Transverse colon (tissue), 4 donors: ENCODE measurements at regions not wholly inside any gene's neighbourhood (a gene's known extent, or its start where the extent isn't known, plus 50 kb on each side); places are given as distances from the start of the nearest gene placed in this dataset.
A peak's percentile ranks its signal among the peaks of the same experiment; 100 is the strongest.

Experiments
- DNase-seq: peaks from one replicate; pipeline ENCODE4 v3.0.0-alpha.2; 2019
- H3K27ac ChIP-seq, 4 donors: fragments of 200-600 bp; sonication (generic); 2 replicates each; pipeline ENCODE4 v1.5.1; 2016 to 2018; ENCODE audit warnings: inconsistent platforms in 4 of 4
- H3K27me3 ChIP-seq: fragments of 200-600 bp; sonication (generic); 2 replicates; pipeline ENCODE4 v1.5.1; 2017; ENCODE audit warnings: inconsistent platforms
- H3K36me3 ChIP-seq, 4 donors: fragments of 200-600 bp; sonication (generic); 2 replicates each; pipeline ENCODE4 v1.5.1; 2017 to 2019; ENCODE audit warnings: inconsistent platforms in 4 of 4
- H3K4me1 ChIP-seq, 4 donors: fragments of 200-600 bp; sonication (generic); 2 replicates each; pipeline ENCODE4 v1.5.1; 2017 to 2020; ENCODE audit warnings: inconsistent platforms in 4 of 4
- H3K4me3 ChIP-seq, 4 donors: fragments of 200-600 bp; sonication (generic); 1 replicate in 1 of 4; 2 replicates in 3 of 4; pipeline versions ENCODE4 v1.5.1 to v1.6.1; 2017 to 2019; ENCODE audit warnings: inconsistent platforms in 4 of 4
- H3K9me3 ChIP-seq, 2 donors: fragments of 200-600 bp; sonication (generic); 2 replicates each; pipeline ENCODE4 v1.5.1; 2017 to 2019; ENCODE audit warnings: inconsistent platforms in 2 of 2
- CTCF ChIP-seq, 5 experiments: fragments of 200-600 bp in 3 of 5; fragments of 450-650 bp in 2 of 5; sonication (generic) in 3 of 5; IDR thresholded peaks; 1 replicate in 2 of 5; 2 replicates in 3 of 5; pipeline ENCODE4 v1.5.1; 2016 to 2017; ENCODE audit warnings: antibody characterized with exemption in 5 of 5, inconsistent platforms in 3 of 5, mild to moderate bottlenecking in 2 of 5, moderate library complexity in 1 of 5
- EP300 ChIP-seq: sonication (generic); formaldehyde crosslinking; IDR thresholded peaks from one replicate; pipeline ENCODE4 v1.6.1; 2017; ENCODE audit warnings: antibody characterized with exemption, low read depth
- POLR2A ChIP-seq: fragments of 450-650 bp; IDR thresholded peaks from one replicate; pipeline ENCODE4 v1.6.1; 2016; ENCODE audit warnings: antibody characterized with exemption, mild to moderate bottlenecking, moderate library complexity
- POLR2AphosphoS5 ChIP-seq, 3 donors: sonication (generic); formaldehyde crosslinking; IDR thresholded peaks; one replicate each; pipeline ENCODE4 v1.6.1; 2016; ENCODE audit warnings: antibody characterized with exemption in 3 of 3
- WGBS, 2 donors: methylation state at CpG; one replicate each; pipeline ENCODE4 v1.1.5; 2018; ENCODE audit warnings: low coverage in 1 of 2; 5-methylcytosine and 5-hydroxymethylcytosine counted together
- in situ Hi-C, 4 donors: fragments of 200-750 bp; cut with MboI; loops; one replicate each; pipeline versions ENCODE4 v1.15.0 to v1.15.1; 2017; ENCODE audit warnings: low sequenced_read_pairs in 3 of 4, low pct_ligation_motif_present in 1 of 4, low pct_unique_long_range_greater_than_20kb in 1 of 4
- intact Hi-C: fragments of 100-400 bp; cut with DNase I; formaldehyde crosslinking; loops from one replicate; pipeline ENCODE4 v1.15.1; 2023; ENCODE audit warnings: low total_unique reads

- 67 to 76% methylated on average over 10 to 14 of the region's 14 CpGs for WGBS, 2 donors
- Histone ChIP-seq H3K27ac (no peak overlapping the region), H3K27me3 (peaks cover 31% of the 10 kb centered on the region), H3K4me3 (no peak overlapping the region), H3K36me3 (no peaks in the 10 kb centered on the region), H3K4me1 (peaks cover 0 to 6% (median 2%) of the 10 kb centered on the region in 4 donors), H3K9me3 (no peaks in the 10 kb centered on the region)
- TF ChIP-seq POLR2A (no peak), EP300 (no peak), CTCF (IDR thresholded peaks at IDR 0.05) (no peak), POLR2AphosphoS5 (IDR thresholded peaks at IDR 0.05) (no peak)
- intact Hi-C loops (no loop called here), in situ Hi-C loops (no loop called here)
- DNase-seq = no peak
These were observed 276.9 kb downstream of the GATA3 start for GRCh38 chr10:8331387-8331786.

GRCh38 chr10:8331896-8332729 is 277.6 kb downstream of the GATA3 start:
- TF ChIP-seq POLR2A (no peak), EP300 (no peak)
- WGBS, 2 donors = 6 to 19% methylated on average over 3 to 22 of the region's 34 CpGs
- in situ Hi-C loops (no loop called here), intact Hi-C loops (no loop called here)
- H3K36me3 ChIP-seq = no peaks in the 10 kb centered on the region
- H3K27me3 ChIP-seq = peaks cover 37% of the 10 kb centered on the region
- no peaks in the 10 kb centered on the region for H3K9me3 ChIP-seq
- peak overlapping the region in 3 of 4 donors; percentile 2 to 36 (median 8) for H3K4me3 ChIP-seq
- H3K27ac ChIP-seq = peak overlapping the region in 1 of 4 donors; percentile 21
- H3K4me1 ChIP-seq = peaks cover 0 to 6% (median 2%) of the 10 kb centered on the region in 4 donors
- DNase-seq = peak; percentile 56

GRCh38 chr10:8332730-8333111 is 278.2 kb downstream of the GATA3 start:
- peak overlapping the region in 3 of 4 donors; percentile 2 to 36 (median 8) for H3K4me3 ChIP-seq
- TF ChIP-seq POLR2A (no peak), POLR2AphosphoS5 (IDR thresholded peaks at IDR 0.05) (no peak), EP300 (no peak), CTCF (IDR thresholded peaks at IDR 0.05) (no peak)
- H3K27ac ChIP-seq = no peak overlapping the region
- H3K36me3 ChIP-seq = no peaks in the 10 kb centered on the region
- WGBS, 2 donors = 9 to 13% methylated on average over 4 to 6 of the region's 6 CpGs
- in situ Hi-C loops (no loop called here), intact Hi-C loops (no loop called here)
- no peaks in the 10 kb centered on the region for H3K9me3 ChIP-seq
- H3K27me3 ChIP-seq = peaks cover 37% of the 10 kb centered on the region
- no peak for DNase-seq
- peaks cover 0 to 6% (median 2%) of the 10 kb centered on the region in 4 donors for H3K4me1 ChIP-seq

GRCh38 chr10:8334631-8335030 is 280.1 kb downstream of the GATA3 start:
- no peak for TF ChIP-seq POLR2A
- TF ChIP-seq CTCF (IDR thresholded peaks at IDR 0.05) = no peak
- no peak for TF ChIP-seq EP300
- TF ChIP-seq POLR2AphosphoS5 (IDR thresholded peaks at IDR 0.05) = no peak
- no peak overlapping the region for H3K4me3 ChIP-seq
- DNase-seq = no peak
- H3K9me3 ChIP-seq = no peaks in the 10 kb centered on the region
- peaks cover 37% of the 10 kb centered on the region for H3K27me3 ChIP-seq
- intact Hi-C loops = no loop called here
- in situ Hi-C loops = no loop called here
- no peak overlapping the region for H3K27ac ChIP-seq
- peaks cover 0 to 6% (median 2%) of the 10 kb centered on the region in 4 donors for H3K4me1 ChIP-seq
- H3K36me3 ChIP-seq = no peaks in the 10 kb centered on the region
- 69 to 82% methylated on average over 6 to 7 of the region's 7 CpGs for WGBS, 2 donors
